Inflammatory macrophage (primary cell): ENCODE measurements at regions not wholly inside any gene's neighbourhood (a gene's known extent, or its start where the extent isn't known, plus 50 kb on each side); places are given as distances from the start of the nearest gene placed in this dataset.

Experiments used
- DNase-seq, 2 donors: peaks; one replicate each; pipeline ENCODE4 v3.0.0-alpha.2; 2020 to 2022

- DNase-seq, result no peak
Measured at GRCh38 chr4:33566649-33567048, 2677.7 kb downstream of the ARAP2 start.

GRCh38 chr4:33577791-33578190 is 2666.5 kb downstream of the ARAP2 start:
- DNase-seq, result no peak

- no peak for DNase-seq
Measured at GRCh38 chr4:33579951-33580350, 2664.4 kb downstream of the ARAP2 start.

GRCh38 chr4:33592701-33593100 is 2651.6 kb downstream of the ARAP2 start:
- no peak for DNase-seq

GRCh38 chr4:33606951-33607350 is 2637.4 kb downstream of the ARAP2 start:
- no peak for DNase-seq

- DNase-seq, result no peak
Measured at GRCh38 chr4:33616121-33616520, 2628.2 kb downstream of the ARAP2 start.

- no peak for DNase-seq
Measured at GRCh38 chr4:33625748-33626147, 2618.6 kb downstream of the ARAP2 start.

GRCh38 chr4:33626221-33626620 is 2618.1 kb downstream of the ARAP2 start:
- DNase-seq, result no peak

GRCh38 chr4:33628296-33628695 is 2616.0 kb downstream of the ARAP2 start:
- no peak for DNase-seq

GRCh38 chr4:33649015-33649414 is 2595.3 kb downstream of the ARAP2 start:
- no peak for DNase-seq

- no peak for DNase-seq
Measured at GRCh38 chr4:33649471-33649870, 2594.8 kb downstream of the ARAP2 start.

GRCh38 chr4:33650036-33650435 is 2594.3 kb downstream of the ARAP2 start:
- DNase-seq, result no peak

GRCh38 chr4:33658971-33659370 is 2585.3 kb downstream of the ARAP2 start:
- no peak for DNase-seq

GRCh38 chr4:33661636-33662035 is 2582.7 kb downstream of the ARAP2 start:
- DNase-seq, result no peak

- no peak for DNase-seq
Measured at GRCh38 chr4:33685939-33686338, 2558.4 kb downstream of the ARAP2 start.

GRCh38 chr4:33696041-33696440 is 2548.3 kb downstream of the ARAP2 start:
- no peak for DNase-seq

- DNase-seq, result no peak
Measured at GRCh38 chr4:33696586-33696985, 2547.7 kb downstream of the ARAP2 start.

- no peak for DNase-seq
Measured at GRCh38 chr4:33709247-33709646, 2535.1 kb downstream of the ARAP2 start.

- DNase-seq, result no peak
Measured at GRCh38 chr4:33711826-33712225, 2532.5 kb downstream of the ARAP2 start.

- DNase-seq, result no peak
Measured at GRCh38 chr4:33714971-33715370, 2529.3 kb downstream of the ARAP2 start.

- DNase-seq, result no peak
Measured at GRCh38 chr4:33715841-33716395, 2528.4 kb downstream of the ARAP2 start.

- DNase-seq, result no peak
Measured at GRCh38 chr4:33722254-33722653, 2522.1 kb downstream of the ARAP2 start.

GRCh38 chr4:33722800-33723516 is 2521.4 kb downstream of the ARAP2 start:
- DNase-seq, result no peak

- no peak for DNase-seq
Measured at GRCh38 chr4:33724685-33725084, 2519.6 kb downstream of the ARAP2 start.

GRCh38 chr4:33725861-33726260 is 2518.5 kb downstream of the ARAP2 start:
- DNase-seq, result no peak
